ENCODE measurements at regions not wholly inside any gene's neighbourhood (a gene's known extent, or its start where the extent isn't known, plus 50 kb on each side); places are given as distances from the start of the nearest gene placed in this dataset.

DNA sequence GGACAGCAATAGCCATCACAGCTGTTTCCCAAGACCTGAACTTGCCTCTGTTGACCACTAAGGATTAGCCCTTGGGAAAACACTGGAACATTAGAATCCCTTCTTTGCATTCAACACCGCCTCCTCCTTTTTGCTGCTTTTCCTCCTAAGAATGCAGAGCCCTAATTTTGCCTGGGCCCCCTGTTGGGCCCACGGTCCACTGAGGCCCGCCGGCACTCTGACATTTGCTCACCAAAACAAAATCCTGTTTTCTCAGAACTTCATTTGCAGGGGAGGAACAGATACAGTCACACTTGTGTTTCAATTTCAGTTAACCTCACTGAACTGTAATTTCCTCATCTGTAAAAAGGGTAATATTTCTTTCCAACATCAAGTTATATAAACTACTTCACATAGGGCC is 116.0 kb upstream of the JARID2 start:
- DNase-seq: no peak
- no TSS peak for BruUV-seq (replicated peaks)
- H3K4me3 Mint-ChIP-seq (ENCODE audit: unreplicated experiment): no peak overlapping the region
- Histone ChIP-seq H3K27me3 (replicated peaks; ENCODE audit: control insufficient read depth, insufficient read depth, low read length) (no peaks in the 10 kb centered on the region), H3K4me3 (ENCODE audit: low read depth, low read length) (no peak overlapping the region), H3K9me3 (no peaks in the 10 kb centered on the region), H3K4me1 (no peaks in the 10 kb centered on the region), H3K36me3 (ENCODE audit: control insufficient read depth, insufficient read depth, low read length) (no peaks in the 10 kb centered on the region)
- H3K9me3 Mint-ChIP-seq (ENCODE audit: unreplicated experiment): no peaks in the 10 kb centered on the region
- TF ChIP-seq, protein P1, sequence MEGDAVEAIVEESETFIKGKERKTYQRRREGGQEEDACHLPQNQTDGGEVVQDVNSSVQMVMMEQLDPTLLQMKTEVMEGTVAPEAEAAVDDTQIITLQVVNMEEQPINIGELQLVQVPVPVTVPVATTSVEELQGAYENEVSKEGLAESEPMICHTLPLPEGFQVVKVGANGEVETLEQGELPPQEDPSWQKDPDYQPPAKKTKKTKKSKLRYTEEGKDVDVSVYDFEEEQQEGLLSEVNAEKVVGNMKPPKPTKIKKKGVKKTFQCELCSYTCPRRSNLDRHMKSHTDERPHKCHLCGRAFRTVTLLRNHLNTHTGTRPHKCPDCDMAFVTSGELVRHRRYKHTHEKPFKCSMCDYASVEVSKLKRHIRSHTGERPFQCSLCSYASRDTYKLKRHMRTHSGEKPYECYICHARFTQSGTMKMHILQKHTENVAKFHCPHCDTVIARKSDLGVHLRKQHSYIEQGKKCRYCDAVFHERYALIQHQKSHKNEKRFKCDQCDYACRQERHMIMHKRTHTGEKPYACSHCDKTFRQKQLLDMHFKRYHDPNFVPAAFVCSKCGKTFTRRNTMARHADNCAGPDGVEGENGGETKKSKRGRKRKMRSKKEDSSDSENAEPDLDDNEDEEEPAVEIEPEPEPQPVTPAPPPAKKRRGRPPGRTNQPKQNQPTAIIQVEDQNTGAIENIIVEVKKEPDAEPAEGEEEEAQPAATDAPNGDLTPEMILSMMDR (IDR thresholded peaks at IDR 0.05; ENCODE audit: insufficient read depth in 1 of 2, low read depth in 1 of 2, low read length in 1 of 2, severe bottlenecking in 1 of 2, unreplicated experiment in 1 of 2): no peak
- H3K27ac Mint-ChIP-seq (ENCODE audit: unreplicated experiment): no peak overlapping the region
- intact Hi-C loops (cut with micrococcal nuclease; ENCODE audit: unreplicated experiment): no loop called here
- peaks cover 7% of the 10 kb centered on the region for H3K4me1 Mint-ChIP-seq (ENCODE audit: low read depth, unreplicated experiment)
- CTCF ChIA-PET: no interaction called here
- no peaks in the 10 kb centered on the region for H3K36me3 Mint-ChIP-seq (ENCODE audit: insufficient read depth, unreplicated experiment)
- H3K27me3 Mint-ChIP-seq (ENCODE audit: insufficient read depth, unreplicated experiment): no peaks in the 10 kb centered on the region
- POLR2A ChIA-PET: no interaction called here

DNA sequence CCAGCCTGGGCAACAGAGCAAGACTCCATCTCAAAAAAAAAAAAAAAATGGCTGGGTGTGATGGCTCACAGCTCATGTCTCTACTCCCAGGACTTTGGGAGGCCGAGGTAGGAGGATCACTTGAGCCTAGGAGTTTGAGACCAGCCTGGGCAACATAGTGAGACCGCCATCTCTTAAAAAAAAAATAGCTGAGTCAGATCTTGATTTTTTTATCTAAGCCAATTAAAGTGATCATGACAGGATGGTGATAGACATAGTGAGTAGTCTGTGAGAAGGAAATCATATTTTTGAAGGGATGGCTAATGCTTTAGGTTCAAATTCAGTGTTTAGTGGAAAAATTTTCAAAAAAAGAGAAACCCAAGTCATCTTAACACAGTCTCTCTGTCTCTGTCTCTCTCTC is 114.6 kb upstream of the JARID2 start:
- TF ChIP-seq, protein P1 (IDR thresholded peaks at IDR 0.05; ENCODE audit: insufficient read depth in 1 of 2, low read depth in 1 of 2, low read length in 1 of 2, severe bottlenecking in 1 of 2, unreplicated experiment in 1 of 2): no peak
- CTCF ChIA-PET: no interaction called here

DNA sequence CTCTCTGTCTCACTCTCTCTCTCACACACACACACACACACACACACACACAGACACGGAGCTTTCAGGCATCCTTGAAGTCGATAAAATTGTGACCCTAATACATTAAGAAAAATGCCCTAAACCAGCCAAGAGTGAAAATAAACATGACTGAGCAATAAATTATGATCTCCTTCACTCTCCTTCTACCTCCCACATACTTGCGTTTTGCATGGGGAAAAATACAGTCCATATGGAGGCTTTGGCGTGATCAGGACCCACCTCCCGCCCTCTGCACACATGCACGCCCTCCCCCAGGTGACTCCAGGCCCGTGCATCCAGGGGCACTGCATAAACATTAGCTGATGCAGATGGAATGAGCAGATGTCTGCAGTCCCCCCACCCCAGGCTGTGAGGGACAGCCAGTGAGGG is 114.2 kb upstream of the JARID2 start:
- intact Hi-C loops (cut with micrococcal nuclease; ENCODE audit: unreplicated experiment): no loop called here
- H3K27ac Mint-ChIP-seq (ENCODE audit: unreplicated experiment): no peak overlapping the region
- no peaks in the 10 kb centered on the region for H3K27me3 Mint-ChIP-seq (ENCODE audit: insufficient read depth, unreplicated experiment)
- H3K9me3 ChIP-seq: no peaks in the 10 kb centered on the region
- ChIA-PET POLR2A (no interaction called here), CTCF (no interaction called here)
- H3K27me3 ChIP-seq (replicated peaks; ENCODE audit: control insufficient read depth, insufficient read depth, low read length): no peaks in the 10 kb centered on the region
- H3K9me3 Mint-ChIP-seq (ENCODE audit: unreplicated experiment): no peaks in the 10 kb centered on the region
- no peak overlapping the region for H3K4me3 Mint-ChIP-seq (ENCODE audit: unreplicated experiment)
- BruUV-seq (replicated peaks): no TSS peak
- H3K4me1 Mint-ChIP-seq (ENCODE audit: low read depth, unreplicated experiment): peaks cover 7% of the 10 kb centered on the region
- no peak for DNase-seq
- H3K4me3 ChIP-seq (ENCODE audit: low read depth, low read length): no peak overlapping the region
- H3K4me1 ChIP-seq: no peaks in the 10 kb centered on the region
- TF ChIP-seq, protein P1 (IDR thresholded peaks at IDR 0.05; ENCODE audit: insufficient read depth in 1 of 2, low read depth in 1 of 2, low read length in 1 of 2, severe bottlenecking in 1 of 2, unreplicated experiment in 1 of 2): no peak
- no peaks in the 10 kb centered on the region for H3K36me3 Mint-ChIP-seq (ENCODE audit: insufficient read depth, unreplicated experiment)
- no peaks in the 10 kb centered on the region for H3K36me3 ChIP-seq (ENCODE audit: control insufficient read depth, insufficient read depth, low read length)

More for the DNA sequence above, 114.6 kb upstream of the JARID2 start:
- Mint-ChIP-seq H3K4me3 (ENCODE audit: unreplicated experiment) (no peak overlapping the region), H3K4me1 (ENCODE audit: low read depth, unreplicated experiment) (peaks cover 7% of the 10 kb centered on the region), H3K27me3 (ENCODE audit: insufficient read depth, unreplicated experiment) (no peaks in the 10 kb centered on the region), H3K27ac (ENCODE audit: unreplicated experiment) (no peak overlapping the region), H3K9me3 (ENCODE audit: unreplicated experiment) (no peaks in the 10 kb centered on the region), H3K36me3 (ENCODE audit: insufficient read depth, unreplicated experiment) (no peaks in the 10 kb centered on the region)
- DNase-seq: no peak
- Histone ChIP-seq H3K27me3 (replicated peaks; ENCODE audit: control insufficient read depth, insufficient read depth, low read length) (no peaks in the 10 kb centered on the region), H3K36me3 (ENCODE audit: control insufficient read depth, insufficient read depth, low read length) (no peaks in the 10 kb centered on the region), H3K4me3 (ENCODE audit: low read depth, low read length) (no peak overlapping the region), H3K9me3 (no peaks in the 10 kb centered on the region), H3K4me1 (no peaks in the 10 kb centered on the region)
- intact Hi-C loops (cut with micrococcal nuclease; ENCODE audit: unreplicated experiment): no loop called here
- POLR2A ChIA-PET: no interaction called here
- BruUV-seq (replicated peaks): no TSS peak

All from Caco-2 (cell line).